Neural cell (in vitro differentiated cells): ENCODE measurements at regions not wholly inside any gene's neighbourhood (a gene's known extent, or its start where the extent isn't known, plus 50 kb on each side); places are given as distances from the start of the nearest gene placed in this dataset.

ENCODE experiments used
- H2AFZ ChIP-seq: fragments of 200-600, 300-800 bp; sonication (generic), shearing (Covaris generic); 2 replicates; pipeline ENCODE4 v1.6.0; 2014; ENCODE audit warnings: low read depth, mild to moderate bottlenecking, antibody characterized with exemption, low read length, moderate library complexity
- H3F3A ChIP-seq: fragments of 200-600 bp; shearing (Covaris generic); 2 replicates; pipeline ENCODE4 v1.6.1; 2016; ENCODE audit warnings: mild to moderate bottlenecking, moderate library complexity, mixed read lengths, antibody characterized with exemption, low read length; ENCODE audit not compliant: insufficient read depth, poor library complexity, severe bottlenecking
- H3K27ac ChIP-seq: fragments of 200-600, 300-800 bp; sonication (generic), shearing (Covaris generic); 2 replicates; pipeline ENCODE4 v1.5.1; 2014; ENCODE audit warnings: mild to moderate bottlenecking, low read length, moderate library complexity
- H3K27me3 ChIP-seq: fragments of 300-800, 200-600 bp; sonication (generic), shearing (Covaris generic); 2 replicates; pipeline ENCODE4 v1.6.0; 2014; ENCODE audit warnings: mild to moderate bottlenecking, low read depth, low read length, moderate library complexity; ENCODE audit not compliant: insufficient read depth
- H3K36me3 ChIP-seq: fragments of 300-800, 200-600 bp; sonication (generic), shearing (Covaris generic); 2 replicates; pipeline ENCODE4 v1.5.1; 2014; ENCODE audit warnings: mild to moderate bottlenecking, antibody characterized with exemption, low read length, moderate library complexity; ENCODE audit not compliant: insufficient read depth
- H3K4me2 ChIP-seq: fragments of 300-800, 200-600 bp; sonication (generic), shearing (Covaris generic); 2 replicates; pipeline ENCODE4 v1.6.0; 2014; ENCODE audit warnings: mild to moderate bottlenecking, low read length
- H3K4me3 ChIP-seq: fragments of 300-800, 200-600 bp; sonication (generic), shearing (Covaris generic); 2 replicates; pipeline ENCODE4 v1.5.1; 2014; ENCODE audit warnings: mild to moderate bottlenecking, low read length, moderate library complexity
- H3K79me2 ChIP-seq: fragments of 200-600 bp; shearing (Covaris generic); replicated peaks from 2 replicates; pipeline ENCODE4 v1.6.0; 2014; ENCODE audit warnings: mild to moderate bottlenecking, low read length, moderate library complexity; ENCODE audit not compliant: insufficient read depth
- H3K9ac ChIP-seq: fragments of 300-800, 200-600 bp; sonication (generic), shearing (Covaris generic); 2 replicates; pipeline ENCODE4 v1.6.1; 2016; ENCODE audit warnings: mild to moderate bottlenecking, low read length, mixed read lengths
- H3K9me2 ChIP-seq: fragments of 200-600 bp; shearing (Covaris generic); 2 replicates; pipeline ENCODE4 v1.6.1; 2016; ENCODE audit warnings: mild to moderate bottlenecking, low read length, mixed read lengths; ENCODE audit not compliant: insufficient read depth
- H3K9me3 ChIP-seq: fragments of 200-600, 300-800 bp; sonication (generic), shearing (Covaris generic); 2 replicates; pipeline ENCODE4 v1.6.1; 2016; ENCODE audit warnings: mild to moderate bottlenecking, mixed run types, low read length, moderate library complexity, mixed read lengths
- H4K20me1 ChIP-seq: fragments of 200-600 bp; shearing (Covaris generic); 2 replicates; pipeline ENCODE4 v1.6.1; 2016; ENCODE audit warnings: mild to moderate bottlenecking, mixed run types; ENCODE audit not compliant: insufficient read depth
- CTCF ChIP-seq: fragments of 450-650 bp; IDR thresholded peaks from 2 replicates; pipeline ENCODE4 v1.5.1; 2014; ENCODE audit warnings: antibody characterized with exemption, mild to moderate bottlenecking, moderate library complexity; ENCODE audit not compliant: poor library complexity, severe bottlenecking
- EP300 ChIP-seq: fragments of 450-650 bp; conservative IDR thresholded peaks from 2 replicates; pipeline ENCODE4 v1.6.1; 2014; ENCODE audit warnings: antibody characterized with exemption, mild to moderate bottlenecking, moderate library complexity; ENCODE audit not compliant: poor library complexity, severe bottlenecking
- EZH2 ChIP-seq: fragments of 200-600, 300-800 bp; shearing (Covaris generic), sonication (generic); IDR thresholded peaks from 2 replicates; pipeline ENCODE4 v1.6.1; 2014; ENCODE audit warnings: antibody characterized with exemption, low read length, borderline replicate concordance, mild to moderate bottlenecking; ENCODE audit not compliant: insufficient read depth, poor library complexity, severe bottlenecking
- MXI1 ChIP-seq: fragments of 450-650 bp; conservative IDR thresholded peaks from 2 replicates; pipeline ENCODE4 v1.6.1; 2014; ENCODE audit warnings: antibody characterized with exemption, mild to moderate bottlenecking; ENCODE audit not compliant: poor library complexity, severe bottlenecking
- POLR2AphosphoS5 ChIP-seq: IDR thresholded peaks from 2 replicates; pipeline ENCODE4 v1.6.1; 2012
- RAD21 ChIP-seq: fragments of 450-650 bp; conservative IDR thresholded peaks from 2 replicates; pipeline ENCODE4 v1.6.1; 2014; ENCODE audit warnings: antibody characterized with exemption, mild to moderate bottlenecking, moderate library complexity
- REST ChIP-seq: IDR thresholded peaks from 2 replicates; pipeline ENCODE4 v1.6.1; 2012; ENCODE audit warnings: borderline replicate concordance
- SMC3 ChIP-seq: fragments of 450-650 bp; conservative IDR thresholded peaks from 2 replicates; pipeline ENCODE4 v1.6.1; 2014; ENCODE audit warnings: antibody characterized with exemption, mild to moderate bottlenecking, moderate library complexity; ENCODE audit not compliant: poor library complexity
- TAF1 ChIP-seq: IDR thresholded peaks from 2 replicates; pipeline ENCODE4 v1.6.1; 2012; ENCODE audit warnings: low read depth

GRCh38 chr11:134888821-134889220 is 476.8 kb upstream of the B3GAT1 start:
- H3F3A ChIP-seq, result no peaks in the 10 kb centered on the region
- H3K27me3 ChIP-seq, result no peaks in the 10 kb centered on the region
- no peaks in the 10 kb centered on the region for H3K79me2 ChIP-seq
- no peak overlapping the region for H2AFZ ChIP-seq
- no peaks in the 10 kb centered on the region for H3K9me2 ChIP-seq
- H3K4me2 ChIP-seq, result no peak overlapping the region
- no peak overlapping the region for H3K4me3 ChIP-seq
- no peak for TF ChIP-seq CTCF
- TF ChIP-seq EZH2, result no peak
- TF ChIP-seq MXI1, result no peak
- no peak for TF ChIP-seq TAF1
- TF ChIP-seq SMC3, result no peak
- TF ChIP-seq REST, result no peak
- no peak for TF ChIP-seq RAD21
- TF ChIP-seq EP300, result no peak
- TF ChIP-seq POLR2AphosphoS5, result no peak
- H4K20me1 ChIP-seq, result no peaks in the 10 kb centered on the region
- H3K27ac ChIP-seq, result no peak overlapping the region
- no peak overlapping the region for H3K9ac ChIP-seq
- H3K36me3 ChIP-seq, result no peaks in the 10 kb centered on the region
- no peaks in the 10 kb centered on the region for H3K9me3 ChIP-seq

GRCh38 chr11:134887896-134888295 is 475.9 kb upstream of the B3GAT1 start:
- no peaks in the 10 kb centered on the region for H3K36me3 ChIP-seq
- no peak overlapping the region for H3K4me3 ChIP-seq
- no peaks in the 10 kb centered on the region for H3K9me2 ChIP-seq
- H3K79me2 ChIP-seq, result no peaks in the 10 kb centered on the region
- no peak overlapping the region for H3K9ac ChIP-seq
- H3K4me2 ChIP-seq, result no peak overlapping the region
- no peaks in the 10 kb centered on the region for H4K20me1 ChIP-seq
- H3F3A ChIP-seq, result no peaks in the 10 kb centered on the region
- H3K27ac ChIP-seq, result no peak overlapping the region
- H3K9me3 ChIP-seq, result no peaks in the 10 kb centered on the region
- TF ChIP-seq REST, result no peak
- no peak for TF ChIP-seq EZH2
- TF ChIP-seq MXI1, result no peak
- TF ChIP-seq SMC3, result no peak
- no peak for TF ChIP-seq EP300
- TF ChIP-seq CTCF, result no peak
- no peak for TF ChIP-seq RAD21
- no peak for TF ChIP-seq TAF1
- TF ChIP-seq POLR2AphosphoS5, result no peak
- no peak overlapping the region for H2AFZ ChIP-seq
- no peaks in the 10 kb centered on the region for H3K27me3 ChIP-seq
